Osteocyte (in vitro differentiated cells): ENCODE measurements at regions not wholly inside any gene's neighbourhood (a gene's known extent, or its start where the extent isn't known, plus 50 kb on each side); places are given as distances from the start of the nearest gene placed in this dataset.

Experiments used
- DNase-seq: peaks from one replicate; pipeline ENCODE4 v3.0.0; 2021; ENCODE audit warnings: mixed read lengths; ENCODE audit not compliant: unreplicated experiment; ENCODE audit errors: extremely low spot score
- H3K27ac Mint-ChIP-seq: one replicate; pipeline ENCODE4 v1.8.0; 2021; ENCODE audit warnings: mild to moderate bottlenecking, mixed read lengths; ENCODE audit not compliant: unreplicated experiment
- H3K27me3 Mint-ChIP-seq: one replicate; pipeline ENCODE4 v1.8.0; 2021; ENCODE audit warnings: mixed read lengths; ENCODE audit not compliant: unreplicated experiment
- H3K36me3 Mint-ChIP-seq: one replicate; pipeline ENCODE4 v1.8.0; 2021; ENCODE audit warnings: mixed read lengths; ENCODE audit not compliant: unreplicated experiment
- H3K4me1 Mint-ChIP-seq: one replicate; pipeline ENCODE4 v1.8.0; 2021; ENCODE audit warnings: mixed read lengths; ENCODE audit not compliant: unreplicated experiment
- H3K4me3 Mint-ChIP-seq: one replicate; pipeline ENCODE4 v1.8.0; 2021; ENCODE audit warnings: mild to moderate bottlenecking, moderate library complexity, mixed read lengths; ENCODE audit not compliant: unreplicated experiment
- H3K9me3 Mint-ChIP-seq: one replicate; pipeline ENCODE4 v1.8.0; 2021; ENCODE audit warnings: mixed read lengths; ENCODE audit not compliant: unreplicated experiment
- CTCF ChIP-seq: fragments of 200-600 bp; sonication (generic); IDR thresholded peaks from 2 replicates; pipeline ENCODE4 v1.5.0; 2021; ENCODE audit warnings: antibody characterized with exemption, mild to moderate bottlenecking, moderate library complexity

GRCh38 chr17:6290488-6291196 lies 144.3 kb downstream of the AIPL1 start:
- DNase-seq, result no peak
- no peak for TF ChIP-seq CTCF
- Mint-ChIP-seq H3K27ac (no peak overlapping the region), H3K36me3 (no peaks in the 10 kb centered on the region), H3K9me3 (no peaks in the 10 kb centered on the region), H3K27me3 (peaks cover 6% of the 10 kb centered on the region), H3K4me3 (no peak overlapping the region), H3K4me1 (no peaks in the 10 kb centered on the region)

GRCh38 chr17:6286233-6286632 lies 148.7 kb downstream of the AIPL1 start:
- Mint-ChIP-seq H3K36me3 (no peaks in the 10 kb centered on the region), H3K27ac (no peak overlapping the region), H3K4me1 (no peaks in the 10 kb centered on the region), H3K9me3 (no peaks in the 10 kb centered on the region), H3K4me3 (no peak overlapping the region), H3K27me3 (no peaks in the 10 kb centered on the region)
- DNase-seq, result no peak
- TF ChIP-seq CTCF, result no peak

GRCh38 chr17:6285486-6285885 lies 149.4 kb downstream of the AIPL1 start:
- Mint-ChIP-seq H3K4me1 (no peaks in the 10 kb centered on the region), H3K27me3 (no peaks in the 10 kb centered on the region)

GRCh38 chr17:6279659-6280058 lies 155.3 kb downstream of the AIPL1 start:
- Mint-ChIP-seq H3K27me3 (peaks cover 2% of the 10 kb centered on the region), H3K9me3 (no peaks in the 10 kb centered on the region)
- no peak for DNase-seq

More at GRCh38 chr17:6285486-6285885, 149.4 kb downstream of the AIPL1 start:
- no peak for DNase-seq
- H3K36me3 Mint-ChIP-seq, result no peaks in the 10 kb centered on the region
- H3K9me3 Mint-ChIP-seq, result no peaks in the 10 kb centered on the region
- no peak for TF ChIP-seq CTCF
- H3K4me3 Mint-ChIP-seq, result no peak overlapping the region
- H3K27ac Mint-ChIP-seq, result no peak overlapping the region

GRCh38 chr17:6278376-6278775 lies 156.5 kb downstream of the AIPL1 start:
- no peaks in the 10 kb centered on the region for H3K9me3 Mint-ChIP-seq
- H3K36me3 Mint-ChIP-seq, result no peaks in the 10 kb centered on the region
- no peak overlapping the region for H3K4me3 Mint-ChIP-seq
- H3K27me3 Mint-ChIP-seq, result peaks cover 2% of the 10 kb centered on the region
- DNase-seq, result no peak
- no peaks in the 10 kb centered on the region for H3K4me1 Mint-ChIP-seq
- no peak overlapping the region for H3K27ac Mint-ChIP-seq
- no peak for TF ChIP-seq CTCF

More at GRCh38 chr17:6279659-6280058, 155.3 kb downstream of the AIPL1 start:
- Mint-ChIP-seq H3K4me1 (no peaks in the 10 kb centered on the region), H3K36me3 (no peaks in the 10 kb centered on the region), H3K27ac (no peak overlapping the region), H3K4me3 (no peak overlapping the region)
- peak; percentile 9 for TF ChIP-seq CTCF
